ENCODE measurements at regions not wholly inside any gene's neighbourhood (a gene's known extent, or its start where the extent isn't known, plus 50 kb on each side); places are given as distances from the start of the nearest gene placed in this dataset.

- TF ChIP-seq CTCF (conservative IDR thresholded peaks at IDR 0.05; ENCODE audit: low read depth, low read length) (no peak), CEBPB (IDR thresholded peaks at IDR 0.05; ENCODE audit: low read depth, low read length) (no peak), RAD21 (IDR thresholded peaks at IDR 0.05; ENCODE audit: low read length) (no peak), POLR2A (IDR thresholded peaks at IDR 0.05; ENCODE audit: low read depth, low read length) (no peak), SMC3 (IDR thresholded peaks at IDR 0.05; ENCODE audit: low read depth, low read length) (no peak), RCOR1 (IDR thresholded peaks at IDR 0.05; ENCODE audit: insufficient replicate concordance, low read length) (no peak)
- TF ChIP-seq, protein P1, sequence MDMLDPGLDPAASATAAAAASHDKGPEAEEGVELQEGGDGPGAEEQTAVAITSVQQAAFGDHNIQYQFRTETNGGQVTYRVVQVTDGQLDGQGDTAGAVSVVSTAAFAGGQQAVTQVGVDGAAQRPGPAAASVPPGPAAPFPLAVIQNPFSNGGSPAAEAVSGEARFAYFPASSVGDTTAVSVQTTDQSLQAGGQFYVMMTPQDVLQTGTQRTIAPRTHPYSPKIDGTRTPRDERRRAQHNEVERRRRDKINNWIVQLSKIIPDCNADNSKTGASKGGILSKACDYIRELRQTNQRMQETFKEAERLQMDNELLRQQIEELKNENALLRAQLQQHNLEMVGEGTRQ (IDR thresholded peaks at IDR 0.05; ENCODE audit: low read depth, low read length), result no peak
- TF ChIP-seq, protein P2, sequence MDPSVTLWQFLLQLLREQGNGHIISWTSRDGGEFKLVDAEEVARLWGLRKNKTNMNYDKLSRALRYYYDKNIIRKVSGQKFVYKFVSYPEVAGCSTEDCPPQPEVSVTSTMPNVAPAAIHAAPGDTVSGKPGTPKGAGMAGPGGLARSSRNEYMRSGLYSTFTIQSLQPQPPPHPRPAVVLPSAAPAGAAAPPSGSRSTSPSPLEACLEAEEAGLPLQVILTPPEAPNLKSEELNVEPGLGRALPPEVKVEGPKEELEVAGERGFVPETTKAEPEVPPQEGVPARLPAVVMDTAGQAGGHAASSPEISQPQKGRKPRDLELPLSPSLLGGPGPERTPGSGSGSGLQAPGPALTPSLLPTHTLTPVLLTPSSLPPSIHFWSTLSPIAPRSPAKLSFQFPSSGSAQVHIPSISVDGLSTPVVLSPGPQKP (IDR thresholded peaks at IDR 0.05; ENCODE audit: borderline replicate concordance, low read depth, low read length), result no peak
Measured at GRCh38 chr5:36385495-36385894, 83.8 kb upstream of the RANBP3L start.

Data from IMR-90 (cell line).